Muscle layer of colon (tissue), 2 donors: ENCODE measurements at regions not wholly inside any gene's neighbourhood (a gene's known extent, or its start where the extent isn't known, plus 50 kb on each side); places are given as distances from the start of the nearest gene placed in this dataset.

Source experiments
- H3K27ac ChIP-seq: one replicate; pipeline ENCODE4 v1.7.0; 2013; ENCODE audit warnings: low read depth, mild to moderate bottlenecking, low read length, moderate library complexity
- H3K27me3 ChIP-seq, 2 donors: one replicate each; pipeline ENCODE4 v1.7.0; 2013; ENCODE audit warnings: low read length in 2 of 2, mild to moderate bottlenecking in 2 of 2; ENCODE audit not compliant: insufficient read depth in 2 of 2, control insufficient read depth in 1 of 2
- H3K36me3 ChIP-seq: one replicate; pipeline ENCODE4 v1.7.0; 2013; ENCODE audit warnings: mild to moderate bottlenecking, low read length; ENCODE audit not compliant: insufficient read depth
- H3K4me1 ChIP-seq: one replicate; pipeline ENCODE4 v1.7.0; 2013; ENCODE audit warnings: mild to moderate bottlenecking, low read length; ENCODE audit not compliant: insufficient read depth
- H3K4me3 ChIP-seq, 2 donors: one replicate each; pipeline ENCODE4 v1.7.0; 2013; ENCODE audit warnings: low read length in 2 of 2, low read depth in 1 of 2, mild to moderate bottlenecking in 1 of 2, moderate library complexity in 1 of 2
- H3K9ac ChIP-seq: one replicate; pipeline ENCODE4 v1.7.0; 2013; ENCODE audit warnings: low read length
- H3K9me3 ChIP-seq: one replicate; pipeline ENCODE4 v1.7.0; 2013; ENCODE audit warnings: mild to moderate bottlenecking, low read length
- donor health status: abdominal sarcoma.
- donor health status: Adenocarcinoma of cecum.

DNA sequence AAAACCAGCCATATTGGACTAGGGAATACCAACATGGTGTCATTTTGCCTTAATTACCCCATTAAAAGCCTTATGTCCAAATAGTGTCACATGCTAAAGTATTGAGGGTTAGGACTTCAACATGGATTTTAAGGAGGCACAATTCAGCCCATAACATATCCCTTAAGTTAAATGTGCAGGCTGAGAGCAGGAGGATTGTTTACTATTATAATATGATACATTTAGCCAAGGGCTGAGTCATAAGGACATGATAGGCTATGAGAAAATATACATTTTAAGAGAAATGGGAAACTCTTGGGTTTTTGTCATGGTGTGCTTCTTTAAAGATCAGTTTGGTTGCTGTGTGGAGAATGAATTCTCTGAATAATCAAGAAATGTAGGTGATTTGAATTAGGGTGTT lies 136.8 kb downstream of the RDH14 start:
- no peaks in the 10 kb centered on the region for H3K27me3 ChIP-seq
- H3K4me1 ChIP-seq, result no peaks in the 10 kb centered on the region
- no peak overlapping the region for H3K9ac ChIP-seq
- no peak overlapping the region for H3K27ac ChIP-seq
- H3K4me3 ChIP-seq, result no peak overlapping the region
- no peaks in the 10 kb centered on the region for H3K9me3 ChIP-seq
- H3K36me3 ChIP-seq, result no peaks in the 10 kb centered on the region

DNA sequence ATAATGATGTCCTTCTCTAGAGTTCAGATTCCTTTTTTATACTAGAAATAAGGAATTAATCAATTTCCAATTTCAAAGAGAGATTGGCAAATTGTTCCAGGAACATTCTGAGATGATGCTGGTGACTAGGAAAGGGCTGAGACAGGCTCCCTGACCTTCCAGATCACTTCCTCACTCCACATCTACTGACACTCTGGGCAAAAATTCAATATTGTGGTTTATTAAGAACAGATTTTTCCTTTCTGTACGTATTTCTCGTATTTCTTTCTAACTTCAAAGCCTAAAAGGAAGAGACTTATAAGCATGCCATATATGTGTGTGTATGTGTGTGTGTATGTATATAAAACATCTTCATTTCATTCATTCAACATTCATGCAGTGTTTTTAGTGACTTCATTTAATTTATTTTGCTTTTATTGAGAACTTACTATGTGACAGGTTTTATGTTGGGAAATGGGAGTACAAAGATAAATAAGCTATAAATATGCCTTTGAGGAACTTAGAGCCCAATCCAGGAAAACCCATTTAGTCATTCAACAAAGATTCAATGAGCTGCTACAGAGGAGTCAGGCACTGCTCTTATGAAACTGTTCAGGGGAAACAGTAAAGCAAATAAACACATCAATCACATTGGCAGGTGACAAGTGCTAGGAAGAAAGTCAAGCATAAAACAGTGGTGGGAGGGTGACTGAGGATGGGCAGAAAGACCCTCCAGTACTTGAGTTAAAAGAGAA lies 137.9 kb downstream of the RDH14 start:
- no peak overlapping the region for H3K4me3 ChIP-seq
- no peaks in the 10 kb centered on the region for H3K36me3 ChIP-seq
- H3K27ac ChIP-seq, result no peak overlapping the region
- no peaks in the 10 kb centered on the region for H3K9me3 ChIP-seq
- H3K27me3 ChIP-seq, result no peaks in the 10 kb centered on the region
- H3K9ac ChIP-seq, result no peak overlapping the region
- no peaks in the 10 kb centered on the region for H3K4me1 ChIP-seq

DNA sequence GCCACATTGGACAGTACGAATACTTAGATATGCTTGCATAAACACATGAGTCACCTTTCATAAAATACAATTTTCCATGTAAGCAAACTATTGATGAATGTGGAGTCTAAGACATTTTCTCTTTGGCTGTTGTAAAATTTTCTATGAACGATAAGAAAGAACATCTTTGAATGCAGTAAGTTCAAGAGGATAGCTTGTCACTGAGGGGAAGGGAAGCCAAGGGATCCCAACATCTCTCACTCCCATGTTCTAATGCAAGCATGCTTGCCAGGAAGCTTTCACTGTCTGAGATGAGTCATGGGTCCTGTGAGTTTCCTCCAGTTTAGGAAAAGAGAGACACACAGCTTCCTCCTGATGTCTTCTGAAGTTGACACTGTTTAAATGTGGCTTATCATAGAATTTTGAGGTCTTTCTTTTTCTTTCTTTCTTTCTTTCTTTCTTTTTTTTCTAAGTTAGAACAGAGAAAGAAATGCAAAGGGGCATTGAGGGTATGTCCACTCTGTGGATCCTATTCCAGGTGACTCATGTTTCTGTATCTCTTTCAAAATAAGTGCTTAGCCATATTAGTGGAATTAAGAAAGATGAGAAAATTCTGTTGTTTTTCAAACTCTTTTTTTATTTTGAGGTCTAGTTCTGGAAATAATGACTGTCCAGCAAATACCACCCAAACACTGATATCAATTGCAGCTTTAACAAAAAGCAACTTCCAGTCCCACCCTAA lies 146.6 kb downstream of the RDH14 start:
- H3K4me3 ChIP-seq, result no peak overlapping the region
- H3K36me3 ChIP-seq, result no peaks in the 10 kb centered on the region
- no peak overlapping the region for H3K27ac ChIP-seq
- H3K9ac ChIP-seq, result no peak overlapping the region
- no peaks in the 10 kb centered on the region for H3K4me1 ChIP-seq
- no peaks in the 10 kb centered on the region for H3K9me3 ChIP-seq
- no peaks in the 10 kb centered on the region for H3K27me3 ChIP-seq

DNA sequence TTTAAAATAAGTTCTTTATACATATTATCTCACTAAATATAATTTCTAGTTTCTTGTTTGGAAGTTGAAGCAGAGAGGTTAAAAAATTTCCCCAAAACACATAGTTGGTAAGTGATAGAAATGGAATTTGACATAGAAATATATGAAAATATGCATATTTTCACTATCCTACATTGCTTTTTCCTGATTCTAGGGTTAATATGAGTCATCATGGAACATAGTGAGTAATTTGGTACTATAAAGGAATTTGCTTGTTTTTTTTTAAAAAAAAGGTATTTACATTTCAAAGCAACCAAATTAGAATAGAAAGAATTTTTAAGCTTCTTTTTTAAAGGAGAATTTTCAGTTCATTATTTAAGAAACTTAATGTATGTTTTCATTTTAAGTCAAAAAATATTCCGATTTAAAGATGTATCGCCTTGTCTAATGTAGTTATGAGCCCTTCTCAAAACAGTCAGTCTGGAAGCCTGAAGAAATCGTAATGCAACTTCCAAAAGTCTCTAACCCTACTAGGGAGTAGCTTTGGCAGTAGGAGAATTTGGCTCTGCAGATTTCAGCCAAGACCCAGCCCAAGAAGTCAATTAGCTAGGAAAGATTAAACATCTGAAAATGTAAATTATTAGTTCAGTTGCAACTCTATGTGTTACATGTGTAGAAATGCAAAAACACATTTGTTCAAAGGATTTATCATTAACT lies 147.3 kb downstream of the RDH14 start:
- H3K9ac ChIP-seq, result no peak overlapping the region
- H3K27ac ChIP-seq, result no peak overlapping the region
- no peaks in the 10 kb centered on the region for H3K36me3 ChIP-seq
- H3K4me1 ChIP-seq, result no peaks in the 10 kb centered on the region
- H3K27me3 ChIP-seq, result no peaks in the 10 kb centered on the region
- no peaks in the 10 kb centered on the region for H3K9me3 ChIP-seq
- H3K4me3 ChIP-seq, result no peak overlapping the region

DNA sequence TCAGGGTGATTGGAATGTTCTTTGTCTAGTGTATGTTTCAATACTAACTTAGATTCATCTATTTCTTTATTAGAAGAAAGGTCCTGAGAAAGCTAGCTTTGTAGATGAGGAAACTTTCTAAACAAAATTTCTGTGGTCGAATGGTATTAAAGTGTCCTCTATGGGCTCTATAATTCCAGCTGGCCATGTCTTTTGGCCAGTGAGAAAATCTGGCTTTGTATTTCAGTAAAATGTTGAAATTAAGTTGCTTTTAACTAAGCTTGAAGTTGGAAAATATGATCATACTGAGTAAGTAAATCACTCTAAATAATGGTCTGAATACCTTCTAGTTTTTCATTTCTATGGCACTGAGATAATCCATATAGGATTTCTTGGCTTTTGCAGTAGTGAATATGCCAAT lies 148.8 kb downstream of the RDH14 start:
- no peak overlapping the region for H3K9ac ChIP-seq
- no peaks in the 10 kb centered on the region for H3K36me3 ChIP-seq
- H3K4me3 ChIP-seq, result no peak overlapping the region
- H3K9me3 ChIP-seq, result no peaks in the 10 kb centered on the region
- no peak overlapping the region for H3K27ac ChIP-seq
- no peaks in the 10 kb centered on the region for H3K4me1 ChIP-seq
- H3K27me3 ChIP-seq, result no peaks in the 10 kb centered on the region

DNA sequence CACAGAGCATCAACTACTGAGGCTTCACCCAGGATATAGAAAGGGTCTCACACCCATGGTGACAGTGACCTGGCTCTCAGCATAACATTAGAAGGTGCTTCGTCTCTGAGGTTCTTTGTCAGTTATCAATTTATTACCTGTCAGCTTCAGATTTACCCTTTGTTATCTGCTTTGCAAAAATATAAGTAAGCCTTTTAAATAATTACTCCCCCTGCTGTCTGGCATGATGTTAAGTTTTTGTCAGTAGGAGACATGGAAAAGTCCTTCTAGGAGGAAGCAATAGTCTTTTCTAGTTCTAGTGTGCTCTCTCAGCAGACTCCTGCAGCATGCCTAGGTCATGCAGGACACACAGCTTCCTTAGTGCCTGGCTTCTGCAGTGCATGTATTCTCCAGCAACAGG lies 149.9 kb downstream of the RDH14 start:
- Histone ChIP-seq H3K9me3 (no peaks in the 10 kb centered on the region), H3K9ac (no peak overlapping the region), H3K4me3 (no peak overlapping the region), H3K27me3 (no peaks in the 10 kb centered on the region), H3K4me1 (peaks cover 5% of the 10 kb centered on the region), H3K36me3 (no peaks in the 10 kb centered on the region), H3K27ac (no peak overlapping the region)

DNA sequence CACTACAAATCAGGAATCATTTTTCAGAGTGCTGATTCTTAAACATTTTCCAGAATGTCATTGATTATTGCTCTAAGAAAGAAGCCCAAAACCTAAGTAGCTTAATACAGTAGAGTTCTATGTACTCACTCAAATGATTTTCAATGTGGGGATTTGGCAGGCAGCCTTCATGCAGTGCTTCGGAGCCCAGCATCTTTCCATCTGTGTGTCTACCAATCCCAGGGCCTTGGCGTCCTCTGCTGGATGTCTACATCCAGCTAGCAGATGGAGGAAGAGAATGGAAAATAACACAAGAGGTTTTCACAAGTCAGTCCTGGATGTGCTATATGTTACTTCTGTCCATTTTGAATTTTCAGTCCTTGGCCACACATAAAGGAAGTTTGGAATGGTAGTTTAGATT lies 151.8 kb downstream of the RDH14 start:
- no peaks in the 10 kb centered on the region for H3K27me3 ChIP-seq
- H3K36me3 ChIP-seq, result no peaks in the 10 kb centered on the region
- no peak overlapping the region for H3K4me3 ChIP-seq
- H3K27ac ChIP-seq, result no peak overlapping the region
- peaks cover 5% of the 10 kb centered on the region for H3K4me1 ChIP-seq
- no peaks in the 10 kb centered on the region for H3K9me3 ChIP-seq
- H3K9ac ChIP-seq, result no peak overlapping the region

DNA sequence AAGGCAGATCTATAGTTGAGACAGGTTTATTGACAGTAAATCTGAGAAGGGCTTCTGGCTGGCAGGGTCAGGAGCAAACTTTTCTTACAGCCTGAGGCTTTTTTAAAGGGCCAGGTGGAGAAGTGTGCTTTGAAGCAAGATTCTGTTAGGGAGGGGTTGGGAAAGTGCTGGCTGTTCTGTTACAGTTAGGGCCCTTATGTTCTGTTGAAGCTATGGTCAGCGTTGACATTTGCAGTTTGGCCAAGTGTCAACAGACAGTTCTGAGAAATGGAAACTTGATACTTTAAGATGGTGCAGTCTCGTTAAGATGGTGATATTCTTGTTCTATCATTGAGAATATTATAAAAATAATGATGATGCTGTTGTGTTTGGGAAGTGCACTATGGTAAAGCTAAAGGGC lies 154.2 kb downstream of the RDH14 start:
- no peak overlapping the region for H3K27ac ChIP-seq
- no peak overlapping the region for H3K9ac ChIP-seq
- H3K36me3 ChIP-seq, result no peaks in the 10 kb centered on the region
- H3K4me3 ChIP-seq, result no peak overlapping the region
- no peaks in the 10 kb centered on the region for H3K9me3 ChIP-seq
- peaks cover 5% of the 10 kb centered on the region for H3K4me1 ChIP-seq
- H3K27me3 ChIP-seq, result no peaks in the 10 kb centered on the region

DNA sequence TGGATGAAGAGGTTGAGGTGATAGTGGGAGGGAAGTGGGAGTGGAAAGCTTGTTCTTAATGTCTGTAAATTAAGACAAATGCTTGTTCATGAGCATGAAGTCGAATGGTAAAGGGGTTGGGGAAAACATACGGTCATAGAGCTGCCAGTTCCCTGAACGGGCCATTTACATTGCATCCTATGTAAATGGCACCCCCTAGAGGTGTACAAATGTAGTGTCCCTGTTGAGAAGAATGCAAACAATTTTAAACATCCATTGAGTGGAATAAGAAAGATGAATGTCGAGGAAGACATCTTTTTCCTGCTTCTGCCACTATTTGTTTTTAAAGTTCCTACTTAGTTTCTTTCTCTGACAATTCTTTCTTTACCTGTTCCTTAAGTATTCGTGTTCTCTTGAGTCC lies 155.7 kb downstream of the RDH14 start:
- H3K27me3 ChIP-seq, result no peaks in the 10 kb centered on the region
- H3K4me1 ChIP-seq, result peaks cover 5% of the 10 kb centered on the region
- H3K27ac ChIP-seq, result no peak overlapping the region
- H3K9ac ChIP-seq, result no peak overlapping the region
- no peak overlapping the region for H3K4me3 ChIP-seq
- H3K9me3 ChIP-seq, result no peaks in the 10 kb centered on the region
- no peaks in the 10 kb centered on the region for H3K36me3 ChIP-seq

DNA sequence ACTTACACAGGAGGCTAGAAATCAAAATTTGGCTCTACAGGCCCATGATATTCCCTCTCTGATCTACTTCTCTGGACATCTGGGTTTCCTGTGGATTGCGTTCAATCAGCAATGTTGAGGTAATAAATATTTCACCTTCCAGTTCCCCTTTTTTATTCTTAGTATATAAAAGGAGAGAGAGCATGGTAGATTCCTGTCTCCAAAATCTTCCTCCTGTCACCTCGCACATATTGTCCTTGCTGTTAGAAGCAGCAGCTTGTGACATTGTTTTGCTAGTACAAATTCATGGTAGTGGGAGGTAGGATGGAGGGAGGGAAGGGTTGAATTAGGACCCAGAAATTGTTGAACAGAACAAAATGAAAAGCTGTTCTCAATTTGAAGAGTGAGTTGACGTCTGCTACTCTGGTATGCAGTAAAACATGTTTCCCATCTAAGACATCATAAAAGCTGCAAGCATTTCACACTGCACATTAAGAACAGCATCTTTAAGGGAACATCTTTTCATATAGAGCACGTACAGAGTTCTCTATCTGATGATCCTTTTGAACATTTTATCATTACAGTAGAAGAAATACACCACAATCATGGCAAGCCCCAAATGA lies 156.4 kb downstream of the RDH14 start:
- Histone ChIP-seq H3K9ac (no peak overlapping the region), H3K4me1 (peaks cover 5% of the 10 kb centered on the region), H3K27me3 (no peaks in the 10 kb centered on the region), H3K27ac (no peak overlapping the region), H3K9me3 (no peaks in the 10 kb centered on the region), H3K36me3 (no peaks in the 10 kb centered on the region), H3K4me3 (no peak overlapping the region)

DNA sequence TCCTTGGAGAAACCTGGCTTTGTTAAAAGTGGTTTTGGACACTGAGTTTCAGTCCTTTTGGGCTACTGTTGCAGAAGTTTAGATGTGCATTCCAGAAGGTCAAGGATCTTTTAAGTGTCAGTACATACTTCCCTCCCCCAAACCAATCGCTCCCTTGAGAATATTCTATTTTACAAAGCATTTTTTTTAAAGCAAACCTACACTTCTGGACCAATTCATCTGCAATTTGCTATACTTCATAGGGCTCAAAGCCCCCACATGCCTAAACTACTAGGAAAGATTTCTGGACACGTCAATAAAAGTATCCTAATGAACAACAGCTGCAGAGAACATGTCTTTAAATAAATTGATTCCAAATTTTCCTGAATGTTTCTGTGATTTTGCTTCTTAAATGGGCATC lies 157.6 kb downstream of the RDH14 start:
- Histone ChIP-seq H3K36me3 (no peaks in the 10 kb centered on the region), H3K4me3 (no peak overlapping the region), H3K9ac (no peak overlapping the region), H3K27ac (no peak overlapping the region), H3K27me3 (no peaks in the 10 kb centered on the region), H3K9me3 (no peaks in the 10 kb centered on the region), H3K4me1 (peaks cover 5% of the 10 kb centered on the region)
